MM.1S (cell line): ENCODE measurements at regions not wholly inside any gene's neighbourhood (a gene's known extent, or its start where the extent isn't known, plus 50 kb on each side); places are given as distances from the start of the nearest gene placed in this dataset.
A peak's percentile ranks its signal among the peaks of the same experiment; 100 is the strongest.
"Not testable (repeated sequence)": the region's sequence is repeated elsewhere in the genome, so short reads cannot be mapped to it uniquely, and the experiment has no call there.

Experiments
- DNase-seq: peaks from one replicate; pipeline ENCODE4 v3.0.0-alpha.2; 2015
- H2AFZ ChIP-seq: fragments of 300-600 bp; sonication (generic); 2 replicates; pipeline ENCODE4 v1.6.0; 2016; ENCODE audit warnings: antibody characterized with exemption, low read length
- H3F3A ChIP-seq: fragments of 300-600 bp; sonication (generic); 2 replicates; pipeline ENCODE4 v1.6.1; 2016; ENCODE audit warnings: mild to moderate bottlenecking, antibody characterized with exemption, low read length, moderate library complexity, mixed read lengths; ENCODE audit not compliant: insufficient read depth
- H3K27ac ChIP-seq: fragments of 300-600 bp; sonication (generic); 2 replicates; pipeline ENCODE4 v1.5.1; 2016; ENCODE audit warnings: mild to moderate bottlenecking, low read length
- H3K27me3 ChIP-seq: fragments of 300-600 bp; sonication (generic); replicated peaks from 2 replicates; pipeline ENCODE4 v1.6.0; 2016; ENCODE audit warnings: low read length; ENCODE audit not compliant: insufficient read depth
- H3K36me3 ChIP-seq: fragments of 300-600 bp; sonication (generic); replicated peaks from 2 replicates; pipeline ENCODE4 v1.6.1; 2016; ENCODE audit warnings: mild to moderate bottlenecking, low read length, mixed read lengths; ENCODE audit not compliant: insufficient read depth
- H3K4me1 ChIP-seq: fragments of 300-600 bp; sonication (generic); 2 replicates; pipeline ENCODE4 v1.6.1; 2016; ENCODE audit warnings: low read length, mixed read lengths
- H3K4me2 ChIP-seq: fragments of 300-600 bp; sonication (generic); 2 replicates; pipeline ENCODE4 v1.6.0; 2016; ENCODE audit warnings: low read depth, low read length
- H3K4me3 ChIP-seq: fragments of 300-600 bp; sonication (generic); 2 replicates; pipeline ENCODE4 v1.5.1; 2016; ENCODE audit warnings: low read length, mixed read lengths
- H3K79me2 ChIP-seq: fragments of 300-600 bp; sonication (generic); 2 replicates; pipeline ENCODE4 v1.6.1; 2016; ENCODE audit warnings: mixed run types, low read length, mixed read lengths
- H3K9ac ChIP-seq: fragments of 300-600 bp; sonication (generic); 2 replicates; pipeline ENCODE4 v1.6.1; 2016; ENCODE audit warnings: low read length, mixed read lengths
- H3K9me2 ChIP-seq: fragments of 300-600 bp; sonication (generic); replicated peaks from 2 replicates; pipeline ENCODE4 v1.6.1; 2016; ENCODE audit warnings: mild to moderate bottlenecking, low read length, mixed read lengths; ENCODE audit not compliant: insufficient read depth
- H3K9me3 ChIP-seq: fragments of 300-600 bp; sonication (generic); replicated peaks from 2 replicates; pipeline ENCODE4 v1.6.1; 2016; ENCODE audit warnings: mild to moderate bottlenecking, low read length, mixed read lengths; ENCODE audit not compliant: insufficient read depth
- H4K20me1 ChIP-seq: fragments of 300-600 bp; sonication (generic); 2 replicates; pipeline ENCODE4 v1.6.1; 2016; ENCODE audit warnings: mild to moderate bottlenecking, low read length, moderate library complexity, mixed read lengths; ENCODE audit not compliant: insufficient read depth
- EZH2 ChIP-seq: fragments of 300-600 bp; sonication (generic); optimal IDR thresholded peaks from 2 replicates; pipeline ENCODE3; 2017; ENCODE audit warnings: low read depth, mild to moderate bottlenecking, antibody characterized with exemption, low read length, mixed read lengths
- EZH2phosphoT487 ChIP-seq: fragments of 300-600 bp; sonication (generic); IDR thresholded peaks from 2 replicates; pipeline ENCODE4 v1.6.1; 2018; ENCODE audit warnings: antibody characterized with exemption, low read length
- TF ChIP-seq, protein P1 (sequence below): fragments of 300-600 bp; sonication (generic); IDR thresholded peaks from 2 replicates; pipeline ENCODE4 v1.5.1; 2016; ENCODE audit warnings: antibody characterized with exemption, low read length, mixed read lengths

DNA sequence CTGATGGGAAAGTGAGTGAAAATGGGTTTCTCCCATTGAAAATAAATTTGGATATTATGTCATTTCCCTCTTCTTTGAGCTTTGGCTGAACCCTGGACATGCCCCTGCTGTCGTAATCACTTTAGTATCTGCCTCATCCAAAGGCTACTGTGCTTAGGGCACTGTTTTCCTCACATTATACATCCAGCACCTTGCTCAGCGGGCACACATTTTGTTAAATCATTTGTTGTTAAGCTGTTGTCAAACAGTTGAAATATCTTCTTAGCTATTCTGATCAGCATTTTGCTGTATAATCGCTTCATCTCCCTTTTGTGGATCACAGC lies 352.7 kb upstream of the CD180 start:
- H3K4me2 ChIP-seq, result no peak overlapping the region
- H3K79me2 ChIP-seq, result no peaks in the 10 kb centered on the region
- no peak overlapping the region for H2AFZ ChIP-seq
- no peaks in the 10 kb centered on the region for H3F3A ChIP-seq
- H3K4me3 ChIP-seq, result no peak overlapping the region
- H3K9ac ChIP-seq, result no peak overlapping the region
- H4K20me1 ChIP-seq, result no peaks in the 10 kb centered on the region
- no peaks in the 10 kb centered on the region for H3K9me2 ChIP-seq
- H3K4me1 ChIP-seq, result no peaks in the 10 kb centered on the region
- no peak for DNase-seq
- H3K36me3 ChIP-seq, result no peaks in the 10 kb centered on the region
- H3K9me3 ChIP-seq, result no peaks in the 10 kb centered on the region
- no peaks in the 10 kb centered on the region for H3K27me3 ChIP-seq
- H3K27ac ChIP-seq, result no peak overlapping the region
- TF ChIP-seq EZH2, result no peak
- TF ChIP-seq, protein P1, sequence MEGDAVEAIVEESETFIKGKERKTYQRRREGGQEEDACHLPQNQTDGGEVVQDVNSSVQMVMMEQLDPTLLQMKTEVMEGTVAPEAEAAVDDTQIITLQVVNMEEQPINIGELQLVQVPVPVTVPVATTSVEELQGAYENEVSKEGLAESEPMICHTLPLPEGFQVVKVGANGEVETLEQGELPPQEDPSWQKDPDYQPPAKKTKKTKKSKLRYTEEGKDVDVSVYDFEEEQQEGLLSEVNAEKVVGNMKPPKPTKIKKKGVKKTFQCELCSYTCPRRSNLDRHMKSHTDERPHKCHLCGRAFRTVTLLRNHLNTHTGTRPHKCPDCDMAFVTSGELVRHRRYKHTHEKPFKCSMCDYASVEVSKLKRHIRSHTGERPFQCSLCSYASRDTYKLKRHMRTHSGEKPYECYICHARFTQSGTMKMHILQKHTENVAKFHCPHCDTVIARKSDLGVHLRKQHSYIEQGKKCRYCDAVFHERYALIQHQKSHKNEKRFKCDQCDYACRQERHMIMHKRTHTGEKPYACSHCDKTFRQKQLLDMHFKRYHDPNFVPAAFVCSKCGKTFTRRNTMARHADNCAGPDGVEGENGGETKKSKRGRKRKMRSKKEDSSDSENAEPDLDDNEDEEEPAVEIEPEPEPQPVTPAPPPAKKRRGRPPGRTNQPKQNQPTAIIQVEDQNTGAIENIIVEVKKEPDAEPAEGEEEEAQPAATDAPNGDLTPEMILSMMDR, result no peak
- no peak for TF ChIP-seq EZH2phosphoT487

GRCh38 chr5:67548520-67549295 lies 352.1 kb upstream of the CD180 start:
- H2AFZ ChIP-seq, result peak overlapping the region; percentile 71
- H3K27ac ChIP-seq, result no peak overlapping the region
- no peaks in the 10 kb centered on the region for H3K27me3 ChIP-seq
- H3K79me2 ChIP-seq, result no peaks in the 10 kb centered on the region
- DNase-seq, result no peak
- no peaks in the 10 kb centered on the region for H3K36me3 ChIP-seq
- 0 out of 2 replicates have a peak overlapping the region, but pooled peaks have one; percentile 20 for H3K4me3 ChIP-seq
- H4K20me1 ChIP-seq, result no peaks in the 10 kb centered on the region
- no peaks in the 10 kb centered on the region for H3F3A ChIP-seq
- H3K9ac ChIP-seq, result no peak overlapping the region
- H3K4me1 ChIP-seq, result no peaks in the 10 kb centered on the region
- H3K9me3 ChIP-seq, result no peaks in the 10 kb centered on the region
- TF ChIP-seq, protein P1, result no peak
- TF ChIP-seq EZH2phosphoT487 (no peak), EZH2 (no peak)
- H3K4me2 ChIP-seq, result peak overlapping the region; percentile 43
- H3K9me2 ChIP-seq, result no peaks in the 10 kb centered on the region

DNA sequence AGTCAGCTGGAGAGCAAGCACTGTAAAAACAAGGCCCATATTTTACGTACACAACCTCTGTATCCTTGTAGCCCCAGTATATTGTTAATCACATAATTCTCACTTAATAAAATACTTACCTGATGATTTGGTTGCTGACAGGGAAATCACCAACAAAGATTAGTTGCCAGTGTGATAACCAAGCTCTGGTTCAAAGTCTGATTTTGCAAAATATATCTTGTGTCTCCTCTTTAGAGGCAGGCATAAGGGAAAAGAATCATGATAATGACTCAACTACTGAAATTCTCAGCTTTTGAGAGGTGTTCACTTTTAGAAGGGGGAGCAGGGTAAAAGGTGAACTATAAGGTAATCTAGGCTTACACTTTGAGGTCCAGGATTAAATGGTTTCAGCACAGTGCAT lies 351.1 kb upstream of the CD180 start:
- Histone ChIP-seq H3K9me3 (no peaks in the 10 kb centered on the region), H3K27ac (no peak overlapping the region), H4K20me1 (no peaks in the 10 kb centered on the region), H2AFZ (no peak overlapping the region), H3K9me2 (no peaks in the 10 kb centered on the region), H3K4me2 (no peak overlapping the region), H3K4me1 (no peaks in the 10 kb centered on the region), H3K4me3 (no peak overlapping the region), H3F3A (no peaks in the 10 kb centered on the region), H3K36me3 (no peaks in the 10 kb centered on the region), H3K27me3 (no peaks in the 10 kb centered on the region), H3K79me2 (no peaks in the 10 kb centered on the region), H3K9ac (no peak overlapping the region)
- TF ChIP-seq EZH2phosphoT487 (no peak), EZH2 (no peak)
- TF ChIP-seq, protein P1, result no peak
- no peak for DNase-seq

GRCh38 chr5:67544942-67545341 lies 348.3 kb upstream of the CD180 start:
- H2AFZ ChIP-seq, result not testable (repeated sequence)

More at GRCh38 chr5:67544942-67545341, 348.3 kb upstream of the CD180 start:
- not testable (repeated sequence) for H3K4me1 ChIP-seq, H3K27me3 ChIP-seq, H3K27ac ChIP-seq, H3K9ac ChIP-seq, H3K36me3 ChIP-seq, DNase-seq, H3K9me2 ChIP-seq, H4K20me1 ChIP-seq, H3K4me2 ChIP-seq, H3K4me3 ChIP-seq, H3K79me2 ChIP-seq, H3F3A ChIP-seq, H3K9me3 ChIP-seq
